Type B pancreatic cell (in vitro differentiated cells): ENCODE measurements at regions not wholly inside any gene's neighbourhood (a gene's known extent, or its start where the extent isn't known, plus 50 kb on each side); places are given as distances from the start of the nearest gene placed in this dataset.

Source experiments
- DNase-seq: peaks from one replicate; pipeline ENCODE4 v3.0.0; 2021; ENCODE audit warnings: mixed read lengths; ENCODE audit not compliant: unreplicated experiment; ENCODE audit errors: extremely low spot score
- H3K27ac Mint-ChIP-seq: 2 replicates; pipeline ENCODE4 v1.8.0; 2021; ENCODE audit warnings: mild to moderate bottlenecking, mixed read lengths
- H3K27me3 Mint-ChIP-seq: 2 replicates; pipeline ENCODE4 v1.8.0; 2021; ENCODE audit warnings: mixed read lengths
- H3K36me3 Mint-ChIP-seq: 2 replicates; pipeline ENCODE4 v1.8.0; 2021; ENCODE audit warnings: mixed read lengths
- H3K4me1 Mint-ChIP-seq: one replicate; pipeline ENCODE4 v1.8.0; 2021; ENCODE audit warnings: mixed read lengths; ENCODE audit not compliant: unreplicated experiment
- H3K4me3 Mint-ChIP-seq: 2 replicates; pipeline ENCODE4 v1.8.0; 2021; ENCODE audit warnings: mild to moderate bottlenecking, mixed read lengths
- H3K9me3 Mint-ChIP-seq: 2 replicates; pipeline ENCODE4 v1.8.0; 2021; ENCODE audit warnings: mixed read lengths
- CTCF ChIP-seq: fragments of 200-600 bp; sonication (generic); conservative IDR thresholded peaks from 2 replicates; pipeline ENCODE4 v1.5.0; 2021; ENCODE audit warnings: antibody characterized with exemption, mild to moderate bottlenecking

DNA sequence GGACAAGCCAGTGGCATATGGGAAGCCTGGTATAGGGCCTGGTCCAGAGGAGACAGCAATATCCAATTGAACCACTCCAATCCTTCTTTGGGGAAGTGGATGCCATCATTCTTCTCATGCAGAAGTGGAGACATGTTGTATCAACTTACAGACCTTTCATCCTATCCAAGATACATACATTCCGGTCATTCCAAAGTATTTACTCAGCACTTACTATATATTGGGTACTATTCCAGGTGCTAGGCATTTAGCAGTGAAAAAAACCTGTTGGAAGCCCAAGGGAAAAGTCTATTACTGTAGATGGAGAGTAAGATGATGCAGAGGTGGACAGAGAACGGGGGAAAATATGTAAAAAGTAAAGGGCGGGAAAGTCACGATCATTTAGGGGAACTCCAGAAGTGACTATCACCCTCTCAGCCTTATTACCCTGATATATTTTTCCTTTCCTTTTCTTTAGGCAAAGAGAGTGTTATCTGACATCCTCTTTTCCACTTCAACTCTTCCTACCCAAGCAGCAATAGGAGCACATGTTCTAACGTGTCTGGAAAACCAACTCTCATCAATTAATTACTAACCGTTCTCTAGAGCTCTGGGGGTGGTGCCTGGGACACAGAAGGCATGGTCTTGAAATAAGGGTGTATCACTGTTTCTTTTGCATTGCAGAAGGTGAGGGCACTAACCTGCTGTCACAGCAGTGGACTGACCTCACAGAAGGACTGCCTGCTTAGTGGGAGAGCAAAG is 210.1 kb upstream of the MAF start:
- H3K36me3 Mint-ChIP-seq, result no peaks in the 10 kb centered on the region
- no peak overlapping the region for H3K27ac Mint-ChIP-seq
- peaks cover 8% of the 10 kb centered on the region for H3K4me1 Mint-ChIP-seq
- no peak overlapping the region for H3K4me3 Mint-ChIP-seq
- H3K27me3 Mint-ChIP-seq, result peaks cover 4% of the 10 kb centered on the region
- no peak for TF ChIP-seq CTCF
- peaks cover 11% of the 10 kb centered on the region for H3K9me3 Mint-ChIP-seq
- no peak for DNase-seq

DNA sequence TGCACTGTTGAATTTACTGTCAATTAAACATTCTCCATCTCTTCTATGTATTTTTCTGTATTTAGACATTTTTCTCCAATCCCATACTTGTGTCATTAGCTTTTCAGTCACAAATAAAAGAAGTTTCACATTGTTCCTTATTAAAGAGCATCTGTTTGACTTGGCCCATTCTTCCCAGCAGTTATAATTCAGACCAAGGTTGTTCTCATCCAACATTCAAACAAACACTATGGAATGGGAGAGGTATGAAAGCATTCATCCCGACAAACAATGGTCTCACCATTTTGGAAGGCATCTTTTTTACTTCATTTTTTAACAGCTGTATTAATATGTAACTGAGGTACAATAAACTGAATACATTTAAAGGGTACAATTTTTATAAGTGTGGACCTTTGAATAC is 208.8 kb upstream of the MAF start:
- H3K27me3 Mint-ChIP-seq, result no peaks in the 10 kb centered on the region
- no peak overlapping the region for H3K27ac Mint-ChIP-seq
- peaks cover 8% of the 10 kb centered on the region for H3K4me1 Mint-ChIP-seq

DNA sequence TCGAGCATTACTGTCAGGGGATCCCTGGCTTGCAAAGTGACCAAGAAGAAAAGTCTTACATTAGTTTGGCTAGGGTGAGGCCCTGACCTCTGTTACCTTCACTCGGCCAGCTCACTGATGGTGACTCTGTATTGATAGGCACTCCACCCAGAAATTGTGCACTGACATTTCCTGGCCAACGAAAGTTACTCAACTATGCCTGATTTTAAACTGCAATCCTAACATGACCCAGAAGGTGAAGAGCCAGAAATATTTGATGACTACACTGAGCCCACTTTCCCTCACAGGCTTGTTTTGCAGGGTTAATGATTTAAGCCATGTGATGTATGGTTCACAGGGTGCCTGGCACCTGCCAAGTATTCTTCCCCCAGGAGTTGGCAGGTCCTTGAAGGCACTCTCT is 208.2 kb upstream of the MAF start:
- no peak for DNase-seq
- TF ChIP-seq CTCF, result no peak
- Mint-ChIP-seq H3K4me3 (no peak overlapping the region), H3K27me3 (no peaks in the 10 kb centered on the region), H3K9me3 (peaks cover 11% of the 10 kb centered on the region), H3K4me1 (peaks cover 8% of the 10 kb centered on the region), H3K36me3 (no peaks in the 10 kb centered on the region), H3K27ac (no peak overlapping the region)

More for the DNA sequence above, 208.8 kb upstream of the MAF start:
- Mint-ChIP-seq H3K9me3 (peaks cover 11% of the 10 kb centered on the region), H3K36me3 (no peaks in the 10 kb centered on the region), H3K4me3 (no peak overlapping the region)
- DNase-seq, result no peak
- TF ChIP-seq CTCF, result no peak

DNA sequence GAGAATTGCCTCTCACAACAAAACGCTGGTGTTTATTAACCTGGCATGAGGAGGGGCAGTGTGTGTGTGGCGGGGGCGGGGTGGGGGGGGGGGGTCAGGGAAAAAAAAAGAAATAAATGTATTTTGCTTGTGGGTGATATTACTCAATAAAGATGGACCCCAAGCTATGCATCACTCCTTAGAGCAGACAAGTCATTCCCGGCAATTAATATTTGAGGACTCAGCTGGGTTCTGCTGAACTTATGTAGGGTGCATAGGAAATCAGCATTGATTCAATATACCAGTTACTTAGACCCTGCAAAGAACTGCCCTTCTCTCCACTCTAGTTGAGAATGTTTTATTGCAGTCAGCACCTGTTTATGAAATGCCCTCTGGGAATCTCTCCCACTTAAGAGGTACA is 206.2 kb upstream of the MAF start:
- Mint-ChIP-seq H3K27me3 (no peaks in the 10 kb centered on the region), H3K36me3 (no peaks in the 10 kb centered on the region)
- TF ChIP-seq CTCF, result no peak

GRCh38 chr16:79805621-79806020 is 205.1 kb upstream of the MAF start:
- no peak for TF ChIP-seq CTCF
- no peak overlapping the region for H3K4me3 Mint-ChIP-seq
- no peaks in the 10 kb centered on the region for H3K36me3 Mint-ChIP-seq
- no peaks in the 10 kb centered on the region for H3K27me3 Mint-ChIP-seq
- peaks cover 4% of the 10 kb centered on the region for H3K4me1 Mint-ChIP-seq
- H3K9me3 Mint-ChIP-seq, result peaks cover 17% of the 10 kb centered on the region
- no peak overlapping the region for H3K27ac Mint-ChIP-seq
- no peak for DNase-seq

More for the DNA sequence above, 206.2 kb upstream of the MAF start:
- H3K27ac Mint-ChIP-seq, result no peak overlapping the region
- DNase-seq, result no peak
- H3K9me3 Mint-ChIP-seq, result peaks cover 13% of the 10 kb centered on the region
- peaks cover 8% of the 10 kb centered on the region for H3K4me1 Mint-ChIP-seq
- H3K4me3 Mint-ChIP-seq, result no peak overlapping the region
